Stimulated activated CD8-positive, alpha-beta memory T cell treated with anti-CD3 and anti-CD28 coated beads, Interleukin-15, amount 100 ng/mL, for 24 hours (primary cell): ENCODE measurements at regions not wholly inside any gene's neighbourhood (a gene's known extent, or its start where the extent isn't known, plus 50 kb on each side); places are given as distances from the start of the nearest gene placed in this dataset.

Experiments used
- DNase-seq: peaks from one replicate; pipeline ENCODE4 v3.0.0-alpha.2; 2020; ENCODE audit warnings: low read depth

DNA sequence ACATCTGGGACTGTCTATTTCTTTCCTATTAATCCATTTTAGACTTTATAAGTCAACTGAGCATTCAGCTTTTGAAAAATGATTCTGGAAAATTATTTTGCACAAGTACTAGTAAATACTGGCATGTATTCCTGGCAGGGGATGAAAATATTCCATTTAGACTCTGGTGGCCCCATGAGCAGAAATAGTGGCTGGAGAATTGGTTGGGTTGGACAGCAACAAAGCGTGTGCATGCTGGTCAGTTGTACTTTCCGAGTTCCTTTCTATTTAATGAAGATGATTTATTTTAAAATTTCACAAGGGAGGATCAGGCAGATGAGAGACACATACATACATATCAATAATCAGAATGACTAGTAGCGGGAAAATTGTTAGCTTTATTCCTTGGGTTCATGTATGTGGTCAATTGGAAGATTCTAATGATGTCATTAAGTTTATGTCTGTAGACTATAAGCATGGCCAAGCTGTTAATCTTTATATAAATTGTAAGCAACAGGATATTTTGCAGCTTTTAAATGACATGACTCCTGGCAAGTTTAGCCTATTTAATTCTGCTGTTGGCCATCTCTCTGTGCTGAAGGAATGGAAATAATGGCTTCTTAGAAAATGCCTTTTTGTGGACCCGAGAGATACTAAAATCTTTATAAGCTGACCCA, 541.6 kb downstream of the SLC4A3 start:
- no peak for DNase-seq

GRCh38 chr2:220174826-220175225, 547.4 kb downstream of the SLC4A3 start:
- no peak for DNase-seq

DNA sequence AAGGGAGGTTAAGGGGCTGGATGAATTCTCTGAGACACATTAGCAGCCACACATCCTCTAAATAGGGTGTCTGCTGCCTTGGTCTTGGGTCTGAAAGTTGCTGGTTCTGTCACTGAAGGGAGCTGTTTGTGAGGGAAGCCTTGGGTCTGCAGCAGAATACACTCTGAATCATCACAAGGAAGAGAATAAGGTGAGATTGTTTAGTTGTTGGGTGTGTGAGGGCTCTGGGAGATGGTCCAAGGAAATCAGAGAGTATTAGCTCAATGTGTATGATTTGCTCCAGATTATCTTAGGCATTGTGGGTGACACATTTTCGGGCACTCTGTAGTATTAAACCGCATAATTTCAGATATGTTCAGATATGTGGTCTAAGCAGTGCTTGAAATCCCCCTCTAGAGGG, 548.5 kb downstream of the SLC4A3 start:
- DNase-seq = no peak

DNA sequence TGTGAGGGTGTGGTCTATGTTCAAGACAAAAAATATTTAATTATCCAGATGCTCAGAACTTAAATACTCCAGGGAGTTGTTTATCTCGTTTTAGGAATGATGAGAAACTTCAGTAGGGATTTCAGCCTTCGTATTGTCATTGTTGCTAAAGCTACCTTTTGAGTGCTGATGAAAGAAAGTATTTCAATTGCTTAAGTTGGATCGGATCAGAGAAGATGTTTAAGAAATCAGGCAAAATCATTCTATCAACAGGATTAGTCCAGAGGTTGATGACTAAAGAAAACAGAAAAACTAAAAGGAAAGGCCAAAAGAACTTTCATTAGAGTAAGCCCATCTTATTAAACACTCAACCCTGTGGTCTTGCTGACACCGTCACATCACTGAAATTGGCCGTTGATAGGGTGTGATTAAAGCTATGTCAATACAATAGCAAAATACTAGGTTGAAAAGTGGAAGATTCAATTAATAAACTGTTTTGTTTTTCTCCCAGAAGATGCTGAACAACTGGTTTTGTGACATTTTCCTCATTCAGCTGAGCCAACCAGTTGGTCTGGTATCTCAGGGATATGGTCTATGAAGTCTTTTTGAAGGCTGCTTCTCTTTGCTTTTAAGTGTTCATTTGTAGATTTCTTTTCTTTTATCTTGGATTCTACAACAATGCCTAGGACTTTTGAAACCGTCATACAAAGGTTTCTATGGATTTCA, 551.7 kb downstream of the SLC4A3 start:
- no peak for DNase-seq

DNA sequence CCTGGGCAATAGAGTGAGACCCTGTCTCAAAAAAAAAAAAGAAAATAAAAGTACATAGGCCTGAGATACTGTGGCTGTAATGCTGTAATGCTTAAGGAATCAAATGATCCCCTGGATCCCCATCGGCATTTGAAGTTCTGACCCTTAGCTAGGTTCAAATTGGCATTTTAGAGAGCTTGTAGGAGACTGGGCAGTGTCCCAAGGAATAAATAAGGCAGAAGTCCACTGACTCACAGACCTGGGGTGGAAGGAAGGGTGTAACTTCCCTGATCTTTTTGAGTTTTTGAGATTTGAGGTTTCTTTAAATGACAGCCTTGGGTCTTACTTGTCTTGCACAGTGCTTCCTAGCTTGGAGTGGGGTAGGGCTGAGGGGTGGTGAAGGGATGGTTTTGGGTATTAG, 553.7 kb downstream of the SLC4A3 start:
- DNase-seq = no peak

DNA sequence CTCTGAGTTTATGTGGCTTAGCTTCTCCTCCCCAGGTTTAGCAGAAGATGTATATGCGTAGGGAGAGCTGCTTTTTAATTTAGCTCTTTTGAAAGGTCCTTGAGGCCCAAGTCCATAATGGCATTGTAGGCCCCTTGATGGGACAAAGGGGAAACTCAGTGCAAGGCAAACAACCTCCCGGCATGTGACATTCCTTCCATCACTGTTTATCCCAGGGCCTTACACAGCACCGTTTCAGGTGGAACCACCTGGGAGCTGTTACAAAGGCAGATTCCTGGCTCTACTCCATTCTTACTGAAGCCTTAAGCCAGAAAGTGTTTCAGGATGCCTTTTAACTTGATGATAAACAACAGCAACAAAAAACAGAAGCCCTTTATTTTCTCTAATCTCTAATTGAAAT, 555.4 kb downstream of the SLC4A3 start:
- no peak for DNase-seq

DNA sequence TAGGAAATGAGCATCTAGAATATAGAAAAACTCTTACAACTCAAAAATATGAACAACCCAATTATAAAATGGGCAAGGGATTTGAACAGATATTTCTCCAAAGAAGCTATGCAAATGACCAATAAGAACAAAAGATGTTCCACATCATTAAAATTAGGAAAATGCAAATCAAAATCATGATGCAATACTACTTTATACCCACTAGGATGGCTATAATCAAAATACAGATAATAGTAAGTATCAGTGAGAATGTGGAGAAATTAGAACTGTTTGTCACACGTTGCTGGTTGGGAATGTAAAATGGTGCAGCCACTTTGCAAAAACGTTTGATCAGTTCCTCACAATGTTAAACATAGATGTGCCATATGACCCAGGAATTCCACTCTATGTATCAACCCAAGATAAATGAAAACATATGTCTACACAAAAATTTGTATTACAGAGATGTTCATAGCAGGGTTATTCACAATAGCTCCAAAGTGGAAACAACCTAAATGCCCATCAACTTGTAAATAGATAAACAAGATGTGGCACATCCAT, 558.4 kb downstream of the SLC4A3 start:
- no peak for DNase-seq

- no peak for DNase-seq
Observed at GRCh38 chr2:220188031-220188430, 560.6 kb downstream of the SLC4A3 start.

DNA sequence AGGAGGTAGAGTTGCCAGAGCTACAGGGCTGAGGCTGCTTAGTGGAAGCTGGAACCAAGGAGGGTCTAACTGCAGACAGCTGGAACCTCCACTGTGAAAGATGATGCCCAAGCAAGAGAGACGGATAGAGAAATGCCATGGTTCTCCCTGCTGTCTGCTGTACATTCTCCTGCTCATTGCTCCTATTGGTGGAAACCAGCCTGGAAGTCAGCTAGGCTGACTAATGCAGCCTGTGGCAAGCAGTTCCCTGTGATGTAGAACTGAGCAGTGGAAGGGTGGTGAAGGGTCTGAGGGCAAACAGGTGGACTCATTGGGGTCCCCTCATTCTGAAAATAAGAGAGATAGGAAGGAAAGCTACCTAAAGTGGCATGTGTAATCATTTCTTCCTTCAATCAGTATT, 563.6 kb downstream of the SLC4A3 start:
- no peak for DNase-seq

DNA sequence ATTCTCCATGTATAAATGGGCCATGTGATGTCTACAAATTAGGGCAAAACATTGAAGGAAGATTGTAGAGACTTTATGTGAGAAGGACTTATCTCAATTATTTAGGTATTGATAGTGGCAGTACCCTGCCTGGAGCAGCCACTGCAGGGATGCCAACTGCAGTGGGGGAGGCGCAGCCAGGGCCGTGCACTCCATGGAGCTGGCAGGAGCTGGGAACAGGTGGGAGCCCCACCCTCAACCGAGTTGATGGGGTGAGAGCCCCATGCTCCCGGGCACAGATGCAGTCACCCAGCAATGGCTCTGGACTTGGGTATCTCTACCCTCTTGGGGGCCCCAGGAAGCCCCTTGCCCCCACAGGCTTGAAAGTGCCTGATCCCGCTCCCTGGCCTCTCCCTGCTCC, 564.3 kb downstream of the SLC4A3 start:
- DNase-seq = no peak

DNA sequence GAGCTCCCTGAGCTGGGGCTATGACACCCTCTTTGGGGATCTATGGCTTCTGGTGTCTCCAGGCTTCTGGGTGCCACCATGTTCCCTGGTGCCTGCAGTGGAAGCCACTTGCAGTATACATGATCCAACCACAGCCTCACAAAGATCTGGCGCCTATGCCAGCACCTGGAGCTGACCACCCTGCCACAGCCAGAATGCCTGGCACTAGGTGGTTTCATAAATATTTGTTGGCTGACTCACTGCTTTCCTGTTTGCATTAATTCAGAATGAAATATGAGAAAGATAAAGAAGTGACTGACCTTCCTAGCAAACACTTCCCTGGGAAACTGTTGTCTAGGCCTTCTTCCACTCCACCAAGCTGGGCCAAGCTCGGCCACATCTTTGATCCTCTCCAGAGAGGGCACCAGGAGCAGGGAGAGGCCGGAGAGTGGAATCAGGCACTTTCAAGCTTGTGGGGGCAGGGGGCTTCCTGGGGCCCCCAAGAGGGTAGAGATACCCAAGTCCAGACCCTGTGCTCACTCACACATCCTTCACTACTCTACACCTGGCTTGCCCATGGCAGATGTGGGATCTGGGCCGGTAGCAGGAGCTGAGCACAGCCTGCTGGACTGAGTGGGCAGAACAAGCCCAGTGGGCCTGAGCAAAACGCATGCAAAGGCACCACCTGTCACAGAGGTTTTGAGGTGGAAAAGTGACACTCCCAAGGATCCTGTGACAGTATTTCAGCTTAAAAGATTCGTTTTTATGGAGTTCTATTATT, 565.7 kb downstream of the SLC4A3 start:
- no peak for DNase-seq

DNA sequence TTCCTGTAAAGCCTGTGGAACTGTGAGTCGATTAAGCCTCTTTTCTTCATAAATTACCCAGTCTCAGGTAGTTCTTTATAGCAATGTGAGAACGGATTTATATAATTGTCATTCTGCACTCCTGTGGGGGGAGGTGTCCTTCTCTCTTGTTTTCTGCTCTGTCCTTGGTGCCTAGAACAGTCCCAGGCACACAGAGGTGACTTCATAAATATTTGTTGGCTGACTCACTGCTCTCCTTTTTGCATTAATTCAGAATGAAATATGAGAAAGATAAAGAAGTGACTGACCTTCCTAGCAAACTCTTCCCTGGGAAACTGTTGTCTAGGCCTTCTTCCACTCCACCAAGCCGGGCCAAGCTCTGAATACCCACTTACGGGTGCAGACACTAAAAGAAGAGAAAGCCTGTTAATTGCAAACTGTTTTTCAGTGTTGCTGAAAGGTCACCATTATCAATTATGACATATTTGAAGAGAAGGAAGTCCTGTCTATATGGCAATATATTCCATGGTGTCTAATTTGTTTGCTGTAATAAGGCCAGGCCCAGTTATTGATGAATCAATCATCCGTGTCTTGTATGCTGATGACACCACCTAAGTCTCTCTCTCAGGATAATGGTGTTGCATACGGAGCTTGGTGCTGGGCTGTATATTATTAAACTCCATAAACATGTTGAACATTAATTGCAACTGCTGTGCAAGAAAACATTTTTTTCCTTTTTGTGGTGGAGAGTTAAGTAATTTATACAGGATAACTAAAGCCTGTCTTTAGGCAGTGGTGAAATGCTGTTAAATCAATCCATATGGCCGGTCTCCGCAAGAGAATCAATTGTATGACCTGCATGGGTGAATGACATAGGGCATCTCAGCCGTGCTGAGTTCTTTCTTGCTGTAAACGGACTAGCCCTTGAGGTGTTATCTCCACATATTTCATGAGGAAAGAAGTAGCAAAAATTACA, 567.5 kb downstream of the SLC4A3 start:
- DNase-seq = no peak

- DNase-seq = no peak
Observed at GRCh38 chr2:220198896-220199295, 571.5 kb downstream of the SLC4A3 start.

DNA sequence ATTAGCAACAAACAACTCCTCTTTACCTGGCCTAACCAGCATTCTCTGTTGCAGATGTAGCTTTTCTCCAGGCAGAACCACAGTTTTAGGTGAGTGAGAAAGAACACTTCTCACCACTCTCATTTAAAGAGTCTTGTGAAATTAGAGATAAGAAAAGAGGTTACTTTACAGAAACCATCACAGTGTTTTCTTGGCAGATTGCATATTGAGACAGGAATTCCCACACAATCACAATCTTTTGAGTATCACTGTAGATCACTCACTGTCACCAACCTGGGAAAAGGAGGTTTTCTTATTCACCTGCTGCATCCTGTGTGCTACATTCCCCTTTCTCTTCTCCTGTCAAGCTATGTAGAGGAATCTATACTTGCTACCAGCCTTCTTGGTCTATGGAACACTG, 574.6 kb downstream of the SLC4A3 start:
- no peak for DNase-seq

- DNase-seq = no peak
Observed at GRCh38 chr2:220209093-220209492, 581.7 kb downstream of the SLC4A3 start.

DNA sequence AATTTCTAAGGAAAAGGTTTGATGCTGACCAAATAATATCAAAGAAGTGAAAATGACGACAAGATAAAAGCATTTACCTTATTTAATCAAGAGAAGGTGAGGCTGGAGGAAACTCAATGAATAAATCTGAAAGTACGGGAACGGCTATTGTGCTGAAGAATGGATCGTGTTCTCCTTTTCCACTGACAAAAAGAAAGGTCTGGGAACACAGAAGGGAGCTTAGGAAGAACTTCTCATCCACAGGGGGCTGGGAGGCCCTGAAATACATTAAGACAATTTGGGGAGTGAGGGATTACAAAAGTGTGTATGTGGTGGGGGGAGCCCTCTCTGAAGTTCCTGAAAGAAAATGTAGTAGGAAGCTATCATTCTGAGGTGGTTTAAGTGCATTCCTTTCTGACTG, 582.3 kb downstream of the SLC4A3 start:
- DNase-seq = no peak

- DNase-seq = no peak
Observed at GRCh38 chr2:220212296-220213080, 585.1 kb downstream of the SLC4A3 start.

- DNase-seq = no peak
Observed at GRCh38 chr2:220215785-220216184, 588.4 kb downstream of the SLC4A3 start.

- no peak for DNase-seq
Observed at GRCh38 chr2:220219371-220219770, 591.9 kb downstream of the SLC4A3 start.

DNA sequence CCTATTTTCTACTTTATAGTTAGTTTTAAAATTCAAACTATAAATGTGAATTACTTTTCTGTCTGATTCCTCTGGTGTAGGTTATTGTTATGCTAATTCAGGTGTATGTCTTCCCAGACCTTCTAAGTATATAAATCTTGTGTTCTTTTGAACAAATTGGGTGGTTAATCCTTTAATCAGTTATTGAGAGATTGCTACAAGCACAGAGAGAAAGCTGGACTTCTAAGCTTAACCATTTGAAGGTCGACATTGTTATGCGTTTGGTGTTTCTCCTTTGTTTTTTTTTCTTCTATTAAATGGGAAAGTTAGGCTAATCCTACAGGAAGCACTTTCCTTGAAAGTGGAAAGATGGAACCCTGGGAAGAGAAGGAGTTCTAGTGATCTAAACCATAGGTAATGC, 592.6 kb downstream of the SLC4A3 start:
- no peak for DNase-seq

DNA sequence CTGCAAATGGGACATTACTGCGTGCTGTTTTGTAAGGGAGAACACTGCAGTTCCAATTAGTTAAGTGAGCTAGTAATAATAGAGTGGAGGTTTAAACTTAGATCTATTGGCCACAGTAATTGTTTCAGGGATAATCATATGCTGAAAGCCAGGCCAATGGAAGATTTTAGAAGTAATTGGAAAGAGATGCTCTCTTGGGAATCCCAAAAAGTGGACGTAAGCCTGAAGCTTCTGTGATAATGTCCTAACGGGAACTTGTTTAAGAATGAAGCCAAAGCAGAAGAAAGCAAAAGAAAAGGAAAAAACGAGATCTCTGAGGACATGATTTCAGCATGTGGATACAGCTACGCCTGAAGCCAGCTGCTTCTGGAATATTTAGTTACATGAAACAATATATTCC, 594.6 kb downstream of the SLC4A3 start:
- DNase-seq = no peak
